HG02642 (cell line): ENCODE measurements at regions not wholly inside any gene's neighbourhood (a gene's known extent, or its start where the extent isn't known, plus 50 kb on each side); places are given as distances from the start of the nearest gene placed in this dataset.

Experiments used
- ATAC-seq: cut with Tn5 transposase; IDR thresholded peaks from one replicate; pipeline ENCODE4 v1.9.1; 2021; ENCODE audit warnings: mild to moderate bottlenecking; ENCODE audit not compliant: unreplicated experiment, poor library complexity

- peak; percentile 54 for ATAC-seq
Observed at GRCh38 chr14:106844608-106845285, 1318.4 kb downstream of the TMEM121 start.

GRCh38 chr14:106845286-106846087, 1319.1 kb downstream of the TMEM121 start:
- ATAC-seq: peak; percentile 48

- ATAC-seq: no peak
Observed at GRCh38 chr14:106846218-106846617, 1319.8 kb downstream of the TMEM121 start.

GRCh38 chr14:106848330-106849121, 1322.1 kb downstream of the TMEM121 start:
- no peak for ATAC-seq

GRCh38 chr14:106850913-106851825, 1324.8 kb downstream of the TMEM121 start:
- ATAC-seq: peak; percentile 67

- peak; percentile 58 for ATAC-seq
Observed at GRCh38 chr14:106872611-106873446, 1346.4 kb downstream of the TMEM121 start.

GRCh38 chr14:106874350-106874749, 1348.0 kb downstream of the TMEM121 start:
- no peak for ATAC-seq

GRCh38 chr14:106875503-106875902, 1349.1 kb downstream of the TMEM121 start:
- no peak for ATAC-seq

- ATAC-seq: no peak
Observed at GRCh38 chr14:106876711-106877110, 1350.3 kb downstream of the TMEM121 start.

- no peak for ATAC-seq
Observed at GRCh38 chr14:106877517-106877916, 1351.1 kb downstream of the TMEM121 start.

- ATAC-seq: no peak
Observed at GRCh38 chr14:106879241-106879640, 1352.9 kb downstream of the TMEM121 start.

- no peak for ATAC-seq
Observed at GRCh38 chr14:106883218-106883692, 1356.9 kb downstream of the TMEM121 start.
